ENCODE measurements at regions not wholly inside any gene's neighbourhood (a gene's known extent, or its start where the extent isn't known, plus 50 kb on each side); places are given as distances from the start of the nearest gene placed in this dataset.

- H3K27me3 ChIP-seq (ENCODE audit: control insufficient read depth in 3 of 3, insufficient read depth in 3 of 3, low read length in 3 of 3): no peaks in the 10 kb centered on the region
- H3K9me3 ChIP-seq (ENCODE audit: control insufficient read depth in 3 of 3, low read length in 3 of 3): peaks cover 0 to 2% (median 0%) of the 10 kb centered on the region in 3 donors
- no peak overlapping the region for H3K9ac ChIP-seq (ENCODE audit: low read depth in 1 of 3, low read length in 3 of 3)
- no peaks in the 10 kb centered on the region for H3K36me3 ChIP-seq (ENCODE audit: control insufficient read depth in 3 of 3, insufficient read depth in 3 of 3, low read length in 3 of 3)
- no peak overlapping the region for H3K4me3 ChIP-seq (ENCODE audit: low read length in 3 of 3)
- H3K27ac ChIP-seq (ENCODE audit: low read depth, low read length): no peak overlapping the region
- H3K4me1 ChIP-seq (ENCODE audit: control insufficient read depth in 3 of 3, insufficient read depth in 3 of 3, low read length in 3 of 3): no peaks in the 10 kb centered on the region
Measured at GRCh38 chr16:60337671-60338070, 1603.6 kb upstream of the GOT2 start.

DNA sequence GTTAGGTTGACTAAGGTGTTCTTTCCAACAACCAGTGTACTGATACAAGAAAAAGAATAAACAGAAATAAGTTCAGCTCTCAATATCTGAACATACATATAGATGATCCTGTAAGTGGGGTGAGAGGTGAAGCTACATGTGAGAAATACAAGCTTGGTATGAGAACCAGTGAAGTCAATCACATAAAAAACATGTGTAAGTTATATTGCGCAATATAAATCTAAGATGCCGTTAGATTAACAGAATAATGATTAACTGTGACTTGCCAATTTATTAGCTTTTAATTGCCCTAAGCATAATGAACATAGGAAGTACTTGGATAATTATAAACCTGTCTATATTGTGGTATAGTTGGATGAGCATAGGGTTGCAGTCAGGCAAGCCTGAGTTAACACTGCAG is 1597.1 kb upstream of the GOT2 start:
- Histone ChIP-seq H3K4me1 (ENCODE audit: control insufficient read depth in 3 of 3, insufficient read depth in 3 of 3, low read length in 3 of 3) (no peaks in the 10 kb centered on the region), H3K4me3 (ENCODE audit: low read length in 3 of 3) (no peak overlapping the region), H3K27me3 (ENCODE audit: control insufficient read depth in 3 of 3, insufficient read depth in 3 of 3, low read length in 3 of 3) (no peaks in the 10 kb centered on the region), H3K36me3 (ENCODE audit: control insufficient read depth in 3 of 3, insufficient read depth in 3 of 3, low read length in 3 of 3) (no peaks in the 10 kb centered on the region), H3K9me3 (ENCODE audit: control insufficient read depth in 3 of 3, low read length in 3 of 3) (peaks cover 0 to 2% (median 0%) of the 10 kb centered on the region in 3 donors), H3K27ac (ENCODE audit: low read depth, low read length) (no peak overlapping the region), H3K9ac (ENCODE audit: low read depth in 1 of 3, low read length in 3 of 3) (no peak overlapping the region)

DNA sequence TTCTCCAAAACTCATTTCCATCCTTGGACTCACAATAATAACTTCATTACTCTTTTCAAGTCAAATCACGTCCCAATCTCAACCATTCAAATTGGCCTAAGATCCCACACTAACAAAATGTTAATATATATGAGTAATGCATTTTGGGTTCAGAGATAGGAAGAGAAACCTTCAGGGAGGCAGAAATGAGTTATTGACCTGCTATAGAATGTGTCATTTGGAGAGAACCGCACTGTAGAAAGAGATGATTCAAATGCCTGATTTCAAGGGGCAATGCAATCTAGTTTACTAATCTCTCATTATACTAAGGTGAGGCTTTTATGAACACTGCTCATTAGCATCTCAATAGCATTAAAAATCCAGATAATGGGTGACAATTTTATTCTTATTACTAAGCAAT is 1595.0 kb upstream of the GOT2 start:
- no peaks in the 10 kb centered on the region for H3K36me3 ChIP-seq (ENCODE audit: control insufficient read depth in 3 of 3, insufficient read depth in 3 of 3, low read length in 3 of 3)
- no peak overlapping the region for H3K27ac ChIP-seq (ENCODE audit: low read depth, low read length)
- no peak overlapping the region for H3K9ac ChIP-seq (ENCODE audit: low read depth in 1 of 3, low read length in 3 of 3)
- H3K27me3 ChIP-seq (ENCODE audit: control insufficient read depth in 3 of 3, insufficient read depth in 3 of 3, low read length in 3 of 3): no peaks in the 10 kb centered on the region
- no peaks in the 10 kb centered on the region for H3K4me1 ChIP-seq (ENCODE audit: control insufficient read depth in 3 of 3, insufficient read depth in 3 of 3, low read length in 3 of 3)
- peaks cover 0 to 2% (median 0%) of the 10 kb centered on the region in 3 donors for H3K9me3 ChIP-seq (ENCODE audit: control insufficient read depth in 3 of 3, low read length in 3 of 3)
- H3K4me3 ChIP-seq (ENCODE audit: low read length in 3 of 3): no peak overlapping the region

DNA sequence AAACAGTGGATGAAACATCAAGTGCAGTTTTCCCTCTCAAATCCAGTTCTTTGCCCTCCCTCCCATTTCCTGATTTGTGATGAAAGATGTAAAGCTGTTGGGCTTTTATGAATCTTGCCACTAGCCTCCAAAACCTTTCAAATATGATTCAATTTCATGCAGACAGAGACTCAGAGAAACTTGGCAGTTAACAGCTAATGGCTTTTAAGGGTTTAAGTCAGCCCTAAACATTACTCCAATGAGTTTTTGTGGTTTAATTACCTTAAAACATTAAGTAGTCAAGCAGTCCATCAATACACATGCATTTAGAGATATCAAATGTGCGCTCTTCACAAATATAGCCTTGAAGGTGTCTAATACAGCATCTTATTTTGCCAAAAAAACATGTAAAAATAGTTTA is 1594.0 kb upstream of the GOT2 start:
- no peak overlapping the region for H3K27ac ChIP-seq (ENCODE audit: low read depth, low read length)
- no peaks in the 10 kb centered on the region for H3K4me1 ChIP-seq (ENCODE audit: control insufficient read depth in 3 of 3, insufficient read depth in 3 of 3, low read length in 3 of 3)
- no peak overlapping the region for H3K9ac ChIP-seq (ENCODE audit: low read depth in 1 of 3, low read length in 3 of 3)
- no peaks in the 10 kb centered on the region for H3K27me3 ChIP-seq (ENCODE audit: control insufficient read depth in 3 of 3, insufficient read depth in 3 of 3, low read length in 3 of 3)
- no peak overlapping the region for H3K4me3 ChIP-seq (ENCODE audit: low read length in 3 of 3)
- H3K36me3 ChIP-seq (ENCODE audit: control insufficient read depth in 3 of 3, insufficient read depth in 3 of 3, low read length in 3 of 3): no peaks in the 10 kb centered on the region
- peaks cover 0 to under 1% (median 0%) of the 10 kb centered on the region in 3 donors for H3K9me3 ChIP-seq (ENCODE audit: control insufficient read depth in 3 of 3, low read length in 3 of 3)

- no peaks in the 10 kb centered on the region for H3K36me3 ChIP-seq (ENCODE audit: control insufficient read depth in 3 of 3, insufficient read depth in 3 of 3, low read length in 3 of 3)
- no peak overlapping the region for H3K4me3 ChIP-seq (ENCODE audit: low read length in 3 of 3)
- no peak overlapping the region for H3K27ac ChIP-seq (ENCODE audit: low read depth, low read length)
Measured at GRCh38 chr16:60318486-60318885, 1584.4 kb upstream of the GOT2 start.

DNA sequence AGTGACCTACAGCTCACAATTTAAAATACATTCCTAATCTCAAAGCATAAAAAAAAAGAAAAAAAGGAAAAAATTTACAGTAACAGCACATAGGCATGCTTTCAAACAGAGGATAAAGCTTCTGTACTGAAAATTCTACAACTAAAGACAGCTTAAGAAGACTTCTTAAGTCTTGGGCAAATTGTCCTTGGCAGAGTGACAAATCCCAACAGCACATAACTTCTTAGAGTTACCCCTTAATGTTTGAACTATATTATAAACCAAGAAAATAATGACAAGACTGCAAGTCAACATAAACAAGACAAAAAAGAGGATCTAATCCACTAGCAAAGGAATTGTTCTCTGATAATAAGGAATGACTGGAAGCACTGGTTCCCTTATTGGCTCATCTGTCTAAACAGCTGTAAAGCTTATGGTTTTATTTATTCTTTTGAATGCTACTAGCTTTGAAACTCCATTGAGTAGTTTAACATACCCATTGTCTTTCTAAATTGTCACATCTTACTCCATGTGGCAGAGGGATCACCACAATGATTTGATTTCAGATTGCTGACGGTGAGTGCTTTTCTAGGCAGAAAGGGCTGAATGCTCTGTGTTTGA is 1576.8 kb upstream of the GOT2 start:
- no peaks in the 10 kb centered on the region for H3K27me3 ChIP-seq (ENCODE audit: control insufficient read depth in 3 of 3, insufficient read depth in 3 of 3, low read length in 3 of 3)
- no peak overlapping the region for H3K4me3 ChIP-seq (ENCODE audit: low read length in 3 of 3)
- H3K4me1 ChIP-seq (ENCODE audit: control insufficient read depth in 3 of 3, insufficient read depth in 3 of 3, low read length in 3 of 3): no peaks in the 10 kb centered on the region
- no peaks in the 10 kb centered on the region for H3K36me3 ChIP-seq (ENCODE audit: control insufficient read depth in 3 of 3, insufficient read depth in 3 of 3, low read length in 3 of 3)
- H3K9ac ChIP-seq (ENCODE audit: low read depth in 1 of 3, low read length in 3 of 3): no peak overlapping the region
- H3K27ac ChIP-seq (ENCODE audit: low read depth, low read length): no peak overlapping the region
- H3K9me3 ChIP-seq (ENCODE audit: control insufficient read depth in 3 of 3, low read length in 3 of 3): no peaks in the 10 kb centered on the region

More at GRCh38 chr16:60318486-60318885, 1584.4 kb upstream of the GOT2 start:
- H3K9me3 ChIP-seq (ENCODE audit: control insufficient read depth in 3 of 3, low read length in 3 of 3): no peaks in the 10 kb centered on the region
- no peaks in the 10 kb centered on the region for H3K27me3 ChIP-seq (ENCODE audit: control insufficient read depth in 3 of 3, insufficient read depth in 3 of 3, low read length in 3 of 3)
- H3K4me1 ChIP-seq (ENCODE audit: control insufficient read depth in 3 of 3, insufficient read depth in 3 of 3, low read length in 3 of 3): no peaks in the 10 kb centered on the region
- H3K9ac ChIP-seq (ENCODE audit: low read depth in 1 of 3, low read length in 3 of 3): no peak overlapping the region

DNA sequence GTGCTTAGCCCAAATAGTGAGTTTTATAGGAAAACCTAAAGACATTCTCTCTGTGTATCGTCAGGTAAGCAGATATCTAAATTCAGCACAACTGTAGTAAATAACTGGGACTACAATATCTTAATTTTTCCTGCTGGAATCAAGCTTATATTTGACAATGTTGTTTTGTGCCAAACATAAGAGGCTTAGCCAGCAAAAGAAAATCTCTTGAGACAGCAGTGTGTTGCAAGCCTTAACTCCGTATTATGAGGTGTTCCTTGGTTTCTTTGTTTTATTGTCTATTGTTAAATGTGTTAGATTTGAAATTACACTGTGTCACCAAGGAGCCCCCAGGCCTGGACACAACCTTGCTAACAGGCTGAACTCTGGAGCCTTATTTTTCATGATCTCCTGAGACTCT is 1570.6 kb upstream of the GOT2 start:
- H3K4me1 ChIP-seq (ENCODE audit: control insufficient read depth in 3 of 3, insufficient read depth in 3 of 3, low read length in 3 of 3): no peaks in the 10 kb centered on the region
- no peak overlapping the region for H3K27ac ChIP-seq (ENCODE audit: low read depth, low read length)
- no peak overlapping the region for H3K4me3 ChIP-seq (ENCODE audit: low read length in 3 of 3)
- H3K36me3 ChIP-seq (ENCODE audit: control insufficient read depth in 3 of 3, insufficient read depth in 3 of 3, low read length in 3 of 3): no peaks in the 10 kb centered on the region
- H3K9me3 ChIP-seq (ENCODE audit: control insufficient read depth in 3 of 3, low read length in 3 of 3): no peaks in the 10 kb centered on the region
- H3K27me3 ChIP-seq (ENCODE audit: control insufficient read depth in 3 of 3, insufficient read depth in 3 of 3, low read length in 3 of 3): no peaks in the 10 kb centered on the region
- H3K9ac ChIP-seq (ENCODE audit: low read depth in 1 of 3, low read length in 3 of 3): no peak overlapping the region

DNA sequence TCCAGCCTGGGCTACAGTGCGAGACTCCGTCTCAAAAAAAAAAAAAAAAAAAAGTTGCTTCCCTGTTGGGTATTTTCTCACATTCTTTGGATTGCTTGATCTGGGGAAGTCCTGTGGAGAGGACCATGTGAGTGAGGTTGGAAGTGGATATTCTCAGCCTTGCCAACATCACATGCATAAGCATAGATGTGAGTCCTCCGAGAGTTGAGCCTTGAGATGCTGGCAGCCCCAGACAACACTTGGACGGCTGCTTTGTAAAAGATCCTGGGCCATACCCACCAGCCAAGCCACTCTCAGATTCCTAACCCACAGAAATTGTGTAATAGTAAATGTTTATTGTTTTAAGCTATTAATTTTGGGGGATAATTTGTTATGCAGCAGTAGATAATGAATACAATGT is 1570.0 kb upstream of the GOT2 start:
- Histone ChIP-seq H3K4me3 (ENCODE audit: low read length in 3 of 3) (no peak overlapping the region), H3K27ac (ENCODE audit: low read depth, low read length) (no peak overlapping the region), H3K27me3 (ENCODE audit: control insufficient read depth in 3 of 3, insufficient read depth in 3 of 3, low read length in 3 of 3) (no peaks in the 10 kb centered on the region), H3K9me3 (ENCODE audit: control insufficient read depth in 3 of 3, low read length in 3 of 3) (no peaks in the 10 kb centered on the region), H3K4me1 (ENCODE audit: control insufficient read depth in 3 of 3, insufficient read depth in 3 of 3, low read length in 3 of 3) (no peaks in the 10 kb centered on the region), H3K9ac (ENCODE audit: low read depth in 1 of 3, low read length in 3 of 3) (no peak overlapping the region), H3K36me3 (ENCODE audit: control insufficient read depth in 3 of 3, insufficient read depth in 3 of 3, low read length in 3 of 3) (no peaks in the 10 kb centered on the region)

DNA sequence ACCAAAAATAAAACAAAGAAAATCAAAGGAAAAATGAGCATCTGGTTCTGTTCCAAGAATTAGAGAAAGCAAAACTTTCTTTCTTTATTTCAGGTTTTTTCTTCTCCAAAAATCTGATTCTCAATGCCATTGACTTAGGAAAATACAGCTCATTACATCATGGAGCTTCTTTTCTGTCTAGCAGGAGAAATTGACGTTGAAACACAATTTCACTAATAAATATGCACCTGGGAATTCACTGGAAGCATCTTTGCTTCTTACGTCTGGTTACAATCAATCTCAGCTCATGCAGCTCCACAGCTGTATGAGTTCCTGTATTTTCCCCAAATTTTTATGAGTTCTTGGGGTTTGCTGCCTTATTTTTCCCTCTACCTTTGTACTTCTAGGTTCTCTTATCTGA is 1568.6 kb upstream of the GOT2 start:
- Histone ChIP-seq H3K9me3 (ENCODE audit: control insufficient read depth in 3 of 3, low read length in 3 of 3) (no peaks in the 10 kb centered on the region), H3K9ac (ENCODE audit: low read depth in 1 of 3, low read length in 3 of 3) (no peak overlapping the region), H3K36me3 (ENCODE audit: control insufficient read depth in 3 of 3, insufficient read depth in 3 of 3, low read length in 3 of 3) (no peaks in the 10 kb centered on the region), H3K27me3 (ENCODE audit: control insufficient read depth in 3 of 3, insufficient read depth in 3 of 3, low read length in 3 of 3) (no peaks in the 10 kb centered on the region), H3K4me1 (ENCODE audit: control insufficient read depth in 3 of 3, insufficient read depth in 3 of 3, low read length in 3 of 3) (no peaks in the 10 kb centered on the region), H3K27ac (ENCODE audit: low read depth, low read length) (no peak overlapping the region), H3K4me3 (ENCODE audit: low read length in 3 of 3) (no peak overlapping the region)

GRCh38 chr16:60302261-60302660 is 1568.1 kb upstream of the GOT2 start:
- Histone ChIP-seq H3K27me3 (ENCODE audit: control insufficient read depth in 3 of 3, insufficient read depth in 3 of 3, low read length in 3 of 3) (no peaks in the 10 kb centered on the region), H3K4me3 (ENCODE audit: low read length in 3 of 3) (no peak overlapping the region), H3K4me1 (ENCODE audit: control insufficient read depth in 3 of 3, insufficient read depth in 3 of 3, low read length in 3 of 3) (no peaks in the 10 kb centered on the region), H3K9ac (ENCODE audit: low read depth in 1 of 3, low read length in 3 of 3) (no peak overlapping the region), H3K36me3 (ENCODE audit: control insufficient read depth in 3 of 3, insufficient read depth in 3 of 3, low read length in 3 of 3) (no peaks in the 10 kb centered on the region), H3K27ac (ENCODE audit: low read depth, low read length) (no peak overlapping the region), H3K9me3 (ENCODE audit: control insufficient read depth in 3 of 3, low read length in 3 of 3) (no peaks in the 10 kb centered on the region)
